IPS-20b (cell line): ENCODE measurements at regions not wholly inside any gene's neighbourhood (a gene's known extent, or its start where the extent isn't known, plus 50 kb on each side); places are given as distances from the start of the nearest gene placed in this dataset.
"Not testable (repeated sequence)": the region's sequence is repeated elsewhere in the genome, so short reads cannot be mapped to it uniquely, and the experiment has no call there.

Experiments used
- H3K27ac ChIP-seq: one replicate; pipeline ENCODE4 v1.5.1; 2013; ENCODE audit warnings: low read length
- H3K27me3 ChIP-seq: 2 replicates; pipeline ENCODE4 v1.6.1; 2013; ENCODE audit warnings: mild to moderate bottlenecking, low read length, inconsistent platforms; ENCODE audit not compliant: insufficient read depth
- H3K36me3 ChIP-seq: 2 replicates; pipeline ENCODE4 v1.6.1; 2013; ENCODE audit warnings: low read depth, mild to moderate bottlenecking, inconsistent platforms, low read length, moderate library complexity; ENCODE audit not compliant: insufficient read depth
- H3K4me1 ChIP-seq: 2 replicates; pipeline ENCODE4 v1.6.1; 2013; ENCODE audit warnings: mild to moderate bottlenecking, control low read depth, inconsistent platforms, low read length, moderate library complexity; ENCODE audit not compliant: insufficient read depth
- H3K4me3 ChIP-seq: 2 replicates; pipeline ENCODE4 v1.5.1; 2013; ENCODE audit warnings: mild to moderate bottlenecking, low read length, inconsistent platforms
- H3K9ac ChIP-seq: 2 replicates; pipeline ENCODE4 v1.6.1; 2013; ENCODE audit warnings: low read depth, mild to moderate bottlenecking, inconsistent platforms, low read length, moderate library complexity
- H3K9me3 ChIP-seq: 2 replicates; pipeline ENCODE4 v1.6.1; 2013; ENCODE audit warnings: mild to moderate bottlenecking, low read depth, low read length, inconsistent platforms; ENCODE audit not compliant: insufficient read depth

- Histone ChIP-seq H3K27ac (no peak overlapping the region), H3K27me3 (no peaks in the 10 kb centered on the region), H3K9ac (no peak overlapping the region), H3K36me3 (no peaks in the 10 kb centered on the region), H3K4me3 (no peak overlapping the region), H3K9me3 (no peaks in the 10 kb centered on the region), H3K4me1 (no peaks in the 10 kb centered on the region; the same call in 1 of the 2 replicates)
These were observed 202.8 kb downstream of the RRAGC start for GRCh38 chr1:38656726-38657125.

GRCh38 chr1:38652217-38652616 lies 207.4 kb downstream of the RRAGC start:
- Histone ChIP-seq H3K27me3 (no peaks in the 10 kb centered on the region), H3K4me1 (no peaks in the 10 kb centered on the region; the same call in 1 of the 2 replicates), H3K9me3 (no peaks in the 10 kb centered on the region), H3K36me3 (no peaks in the 10 kb centered on the region), H3K9ac (no peak overlapping the region), H3K27ac (no peak overlapping the region), H3K4me3 (no peak overlapping the region)

GRCh38 chr1:38651669-38652068 lies 207.9 kb downstream of the RRAGC start:
- H3K4me1 ChIP-seq, result no peaks in the 10 kb centered on the region
- no peaks in the 10 kb centered on the region for H3K36me3 ChIP-seq
- H3K9me3 ChIP-seq, result no peaks in the 10 kb centered on the region
- H3K4me3 ChIP-seq, result no peak overlapping the region
- H3K9ac ChIP-seq, result no peak overlapping the region
- no peak overlapping the region for H3K27ac ChIP-seq
- no peaks in the 10 kb centered on the region for H3K27me3 ChIP-seq

GRCh38 chr1:38648417-38648816 lies 211.2 kb downstream of the RRAGC start:
- no peaks in the 10 kb centered on the region for H3K27me3 ChIP-seq
- H3K4me1 ChIP-seq, result no peaks in the 10 kb centered on the region
- no peaks in the 10 kb centered on the region for H3K36me3 ChIP-seq
- no peak overlapping the region for H3K9ac ChIP-seq
- H3K4me3 ChIP-seq, result no peak overlapping the region
- no peaks in the 10 kb centered on the region for H3K9me3 ChIP-seq
- H3K27ac ChIP-seq, result no peak overlapping the region

- not testable (repeated sequence) for H3K4me3 ChIP-seq, H3K27me3 ChIP-seq, H3K36me3 ChIP-seq, H3K9me3 ChIP-seq, H3K9ac ChIP-seq, H3K4me1 ChIP-seq, H3K27ac ChIP-seq
These were observed 212.2 kb downstream of the RRAGC start for GRCh38 chr1:38647341-38647740.

GRCh38 chr1:38644092-38644491 lies 215.5 kb downstream of the RRAGC start:
- Histone ChIP-seq H3K27me3 (no peaks in the 10 kb centered on the region), H3K27ac (no peak overlapping the region), H3K4me1 (no peaks in the 10 kb centered on the region), H3K9ac (no peak overlapping the region), H3K4me3 (no peak overlapping the region), H3K9me3 (no peaks in the 10 kb centered on the region), H3K36me3 (no peaks in the 10 kb centered on the region)

- no peak overlapping the region for H3K4me3 ChIP-seq
- H3K9me3 ChIP-seq, result no peaks in the 10 kb centered on the region
- H3K27ac ChIP-seq, result no peak overlapping the region
- H3K4me1 ChIP-seq, result no peaks in the 10 kb centered on the region
- H3K36me3 ChIP-seq, result no peaks in the 10 kb centered on the region
- no peak overlapping the region for H3K9ac ChIP-seq
- H3K27me3 ChIP-seq, result no peaks in the 10 kb centered on the region
These were observed 217.9 kb downstream of the RRAGC start for GRCh38 chr1:38641661-38642060.

GRCh38 chr1:38640371-38640770 lies 219.2 kb downstream of the RRAGC start:
- Histone ChIP-seq H3K4me3 (no peak overlapping the region), H3K9me3 (peaks cover 4% of the 10 kb centered on the region), H3K36me3 (no peaks in the 10 kb centered on the region), H3K27ac (no peak overlapping the region), H3K4me1 (no peaks in the 10 kb centered on the region), H3K9ac (no peak overlapping the region), H3K27me3 (no peaks in the 10 kb centered on the region)

- Histone ChIP-seq H3K4me1 (peaks cover 4% of the 10 kb centered on the region; the same call in 1 of the 2 replicates), H3K27me3 (no peaks in the 10 kb centered on the region)
These were observed 231.3 kb downstream of the RRAGC start for GRCh38 chr1:38628241-38628640.

GRCh38 chr1:38625939-38626338 lies 233.6 kb downstream of the RRAGC start:
- H3K9ac ChIP-seq, result no peak overlapping the region
- H3K4me1 ChIP-seq, result peaks cover 4% of the 10 kb centered on the region; the same call in 1 of the 2 replicates
- H3K36me3 ChIP-seq, result no peaks in the 10 kb centered on the region
- H3K4me3 ChIP-seq, result no peak overlapping the region
- H3K27ac ChIP-seq, result no peak overlapping the region
- no peaks in the 10 kb centered on the region for H3K9me3 ChIP-seq
- H3K27me3 ChIP-seq, result no peaks in the 10 kb centered on the region

More at GRCh38 chr1:38628241-38628640, 231.3 kb downstream of the RRAGC start:
- H3K4me3 ChIP-seq, result no peak overlapping the region
- no peak overlapping the region for H3K9ac ChIP-seq
- H3K36me3 ChIP-seq, result no peaks in the 10 kb centered on the region
- no peak overlapping the region for H3K27ac ChIP-seq
- H3K9me3 ChIP-seq, result no peaks in the 10 kb centered on the region

- Histone ChIP-seq H3K4me3 (no peak overlapping the region), H3K4me1 (peaks cover 4% of the 10 kb centered on the region; the same call in 1 of the 2 replicates), H3K27me3 (no peaks in the 10 kb centered on the region), H3K27ac (no peak overlapping the region), H3K9me3 (no peaks in the 10 kb centered on the region), H3K36me3 (no peaks in the 10 kb centered on the region), H3K9ac (no peak overlapping the region)
These were observed 235.1 kb downstream of the RRAGC start for GRCh38 chr1:38624336-38625039.

GRCh38 chr1:38623529-38623928 lies 236.0 kb downstream of the RRAGC start:
- Histone ChIP-seq H3K9ac (no peak overlapping the region), H3K36me3 (no peaks in the 10 kb centered on the region), H3K9me3 (no peaks in the 10 kb centered on the region), H3K27ac (no peak overlapping the region), H3K4me3 (no peak overlapping the region), H3K27me3 (no peaks in the 10 kb centered on the region), H3K4me1 (peaks cover 4% of the 10 kb centered on the region; the same call in 1 of the 2 replicates)
